A673 (cell line): ENCODE measurements at regions not wholly inside any gene's neighbourhood (a gene's known extent, or its start where the extent isn't known, plus 50 kb on each side); places are given as distances from the start of the nearest gene placed in this dataset.

Experiments used
- BruUV-seq: library from RNA; stranded (reverse); fragments of 400-500 nt; replicated peaks from 2 replicates; lab custom pipeline; 2021; lab: Mats Ljungman, UMichigan
- CTCF ChIA-PET: fragments of 300-600 bp; sonication (Branson Sonifier 250); formaldehyde crosslinking; loops from one replicate; lab custom pipeline; 2022; ENCODE audit warnings: antibody characterized with exemption; lab: Charles Lee
- POLR2A ChIA-PET: fragments of 300-600 bp; sonication (Branson Sonifier 250); formaldehyde crosslinking; loops from one replicate; lab custom pipeline; 2022; ENCODE audit warnings: antibody characterized with exemption; ENCODE audit not compliant: low non-redundant PET; lab: Charles Lee
- DNase-seq: peaks from one replicate; pipeline ENCODE4 v3.0.0-alpha.2; 2015; ENCODE audit warnings: low spot score
- H3K27ac ChIP-seq: fragments of 200-600 bp; sonication (generic); 2 replicates; pipeline ENCODE4 v1.5.1; 2016; ENCODE audit warnings: mixed run types, low read depth, mild to moderate bottlenecking, mixed read lengths, antibody characterized with exemption, low read length; ENCODE audit not compliant: poor library complexity, severe bottlenecking
- H3K27me3 ChIP-seq: fragments of 200-600 bp; sonication (generic); replicated peaks from 2 replicates; pipeline ENCODE4 v1.6.1; 2017; ENCODE audit warnings: mixed run types, low read depth, mild to moderate bottlenecking, mixed read lengths, antibody characterized with exemption, low read length; ENCODE audit not compliant: insufficient read depth, poor library complexity
- H3K36me3 ChIP-seq: fragments of 200-600 bp; sonication (generic); 2 replicates; pipeline ENCODE4 v1.6.1; 2016; ENCODE audit warnings: mixed run types, mild to moderate bottlenecking, mixed read lengths, antibody characterized with exemption, low read length; ENCODE audit not compliant: insufficient read depth, poor library complexity, severe bottlenecking
- H3K4me1 ChIP-seq: fragments of 200-600 bp; sonication (generic); 2 replicates; pipeline ENCODE4 v1.6.1; 2017; ENCODE audit warnings: mixed run types, mild to moderate bottlenecking, mixed read lengths, antibody characterized with exemption, low read length; ENCODE audit not compliant: insufficient read depth, poor library complexity, severe bottlenecking
- H3K4me3 ChIP-seq: fragments of 200-600 bp; sonication (generic); 2 replicates; pipeline ENCODE4 v1.5.1; 2016; ENCODE audit warnings: low read depth, mixed run types, mild to moderate bottlenecking, mixed read lengths, low read length; ENCODE audit not compliant: poor library complexity, severe bottlenecking
- H3K9me3 ChIP-seq: fragments of 200-600 bp; sonication (generic); 2 replicates; pipeline ENCODE4 v1.6.1; 2016; ENCODE audit warnings: mixed run types, low read depth, mild to moderate bottlenecking, mixed read lengths, antibody characterized with exemption, low read length; ENCODE audit not compliant: poor library complexity, severe bottlenecking
- CTCF ChIP-seq: fragments of 300-800, 200-600 bp; sonication (generic); conservative IDR thresholded peaks from 2 replicates; pipeline ENCODE4 v1.5.1; 2017; ENCODE audit warnings: low read depth, mild to moderate bottlenecking, antibody characterized with exemption, low read length, moderate library complexity, mixed read lengths
- EZH2 ChIP-seq: fragments of 200-600 bp; sonication (generic); IDR thresholded peaks from 2 replicates; pipeline ENCODE4 v1.6.1; 2017; ENCODE audit warnings: borderline replicate concordance, low read depth, mild to moderate bottlenecking, mixed read lengths, antibody characterized with exemption, low read length; ENCODE audit not compliant: poor library complexity, severe bottlenecking
- intact Hi-C: fragments of 100-400 bp; cut with micrococcal nuclease; formaldehyde crosslinking; loops from one replicate; pipeline ENCODE4 v1.10.0; 2022; ENCODE audit not compliant: unreplicated experiment

GRCh38 chr1:48120621-48121020 is 101.9 kb upstream of the SLC5A9 start:
- ChIA-PET CTCF (no interaction called here), POLR2A (no interaction called here)
- DNase-seq = no peak
- Histone ChIP-seq H3K36me3 (no peaks in the 10 kb centered on the region), H3K27me3 (peaks cover 22% of the 10 kb centered on the region), H3K4me3 (no peak overlapping the region), H3K4me1 (no peaks in the 10 kb centered on the region), H3K27ac (no peak overlapping the region), H3K9me3 (no peaks in the 10 kb centered on the region)
- intact Hi-C loops = no loop called here
- TF ChIP-seq EZH2 (no peak), CTCF (no peak)
- BruUV-seq = no TSS peak

- intact Hi-C loops = no loop called here
- ChIA-PET POLR2A (no interaction called here), CTCF (no interaction called here)
- TF ChIP-seq CTCF (no peak), EZH2 (no peak)
- no peak for DNase-seq
- Histone ChIP-seq H3K4me1 (no peaks in the 10 kb centered on the region), H3K9me3 (no peaks in the 10 kb centered on the region), H3K27me3 (peaks cover 19% of the 10 kb centered on the region), H3K27ac (no peak overlapping the region), H3K36me3 (no peaks in the 10 kb centered on the region), H3K4me3 (no peak overlapping the region)
- no TSS peak for BruUV-seq
Observed at GRCh38 chr1:48115835-48116234, 106.7 kb upstream of the SLC5A9 start.

GRCh38 chr1:48114596-48115382 is 107.7 kb upstream of the SLC5A9 start:
- no TSS peak for BruUV-seq
- ChIA-PET POLR2A (no interaction called here), CTCF (no interaction called here)
- intact Hi-C loops = no loop called here
- H3K9me3 ChIP-seq = no peaks in the 10 kb centered on the region
- H3K4me1 ChIP-seq = no peaks in the 10 kb centered on the region
- no peak overlapping the region for H3K27ac ChIP-seq
- H3K36me3 ChIP-seq = no peaks in the 10 kb centered on the region
- H3K27me3 ChIP-seq = peaks cover 20% of the 10 kb centered on the region
- no peak for DNase-seq
- TF ChIP-seq EZH2 (no peak), CTCF (no peak)
- no peak overlapping the region for H3K4me3 ChIP-seq
